Liver (tissue), 8 donors: ENCODE measurements at regions not wholly inside any gene's neighbourhood (a gene's known extent, or its start where the extent isn't known, plus 50 kb on each side); places are given as distances from the start of the nearest gene placed in this dataset.

Experiments
- DNase-seq: peaks from one replicate; pipeline ENCODE4 v3.0.0-alpha.2; 2017; ENCODE audit warnings: low spot score
- H3K27ac ChIP-seq, 2 donors: one replicate each; pipeline ENCODE4 v1.7.0; 2013; ENCODE audit warnings: inconsistent platforms in 2 of 2, low read length in 2 of 2, control low read depth in 1 of 2, low read depth in 1 of 2, mild to moderate bottlenecking in 1 of 2
- H3K27me3 ChIP-seq, 4 donors: one replicate each; pipeline versions ENCODE4 v1.6.1 to v1.7.0; 2013; ENCODE audit warnings: low read length in 3 of 4, inconsistent platforms in 1 of 4, mild to moderate bottlenecking in 1 of 4, moderate library complexity in 1 of 4; ENCODE audit not compliant: control insufficient read depth in 4 of 4, insufficient read depth in 4 of 4
- H3K36me3 ChIP-seq, 4 donors: one replicate each; pipeline versions ENCODE4 v1.6.1 to v1.7.0; 2013; ENCODE audit warnings: low read length in 3 of 4, mild to moderate bottlenecking in 3 of 4, low read depth in 1 of 4, moderate library complexity in 1 of 4; ENCODE audit not compliant: control insufficient read depth in 4 of 4, insufficient read depth in 3 of 4
- H3K4me1 ChIP-seq, 4 donors: one replicate each; pipeline versions ENCODE4 v1.6.1 to v1.7.0; 2013; ENCODE audit warnings: low read length in 3 of 4, mild to moderate bottlenecking in 3 of 4, moderate library complexity in 1 of 4; ENCODE audit not compliant: control insufficient read depth in 4 of 4, insufficient read depth in 4 of 4
- H3K4me3 ChIP-seq, 3 donors: one replicate each; pipeline versions ENCODE4 v1.6.1 to v1.7.0; 2013; ENCODE audit warnings: low read length in 3 of 3, control low read depth in 1 of 3, low read depth in 1 of 3, mild to moderate bottlenecking in 1 of 3
- H3K9ac ChIP-seq, 2 donors: one replicate each; pipeline ENCODE4 v1.7.0; 2013; ENCODE audit warnings: low read length in 2 of 2, mild to moderate bottlenecking in 2 of 2, moderate library complexity in 2 of 2, control low read depth in 1 of 2, low read depth in 1 of 2
- H3K9me3 ChIP-seq, 4 donors: one replicate each; pipeline versions ENCODE4 v1.6.1 to v1.7.0; 2013; ENCODE audit warnings: low read length in 3 of 4; ENCODE audit not compliant: control insufficient read depth in 4 of 4
- EGR1 ChIP-seq, 2 donors: IDR thresholded peaks; 2 replicates each; pipeline ENCODE4 v1.6.1; 2016 to 2018; ENCODE audit warnings: antibody characterized with exemption in 2 of 2, low read depth in 2 of 2
- FOXA1 ChIP-seq: IDR thresholded peaks from 2 replicates; pipeline ENCODE4 v1.6.1; 2016; ENCODE audit warnings: antibody characterized with exemption
- FOXA2 ChIP-seq: IDR thresholded peaks from 2 replicates; pipeline ENCODE4 v1.6.1; 2016; ENCODE audit warnings: antibody characterized with exemption
- GABPA ChIP-seq, 2 donors: IDR thresholded peaks in 1 of 2; conservative IDR thresholded peaks in 1 of 2; 2 replicates each; pipeline ENCODE4 v1.6.1; 2016; ENCODE audit warnings: antibody characterized with exemption in 2 of 2, mild to moderate bottlenecking in 1 of 2, moderate library complexity in 1 of 2
- HNF4A ChIP-seq, 2 donors: conservative IDR thresholded peaks; 2 replicates each; pipeline ENCODE4 v1.6.1; 2016; ENCODE audit warnings: antibody characterized with exemption in 2 of 2, mild to moderate bottlenecking in 2 of 2
- HNF4G ChIP-seq: IDR thresholded peaks from 2 replicates; pipeline ENCODE4 v1.6.1; 2016; ENCODE audit warnings: antibody characterized with exemption
- JUND ChIP-seq, 2 donors: IDR thresholded peaks; 2 replicates each; pipeline ENCODE4 v1.6.1; 2016; ENCODE audit warnings: antibody characterized with exemption in 2 of 2
- NR2F2 ChIP-seq: IDR thresholded peaks from 2 replicates; pipeline ENCODE4 v1.6.1; 2016; ENCODE audit warnings: antibody characterized with exemption
- RAD21 ChIP-seq, 2 donors: IDR thresholded peaks; 2 replicates each; pipeline ENCODE4 v1.6.1; 2016; ENCODE audit warnings: antibody characterized with exemption in 2 of 2, mild to moderate bottlenecking in 2 of 2
- RXRA ChIP-seq, 2 donors: IDR thresholded peaks; 2 replicates each; pipeline ENCODE4 v1.6.1; 2017 to 2018; ENCODE audit warnings: antibody characterized with exemption in 2 of 2, mild to moderate bottlenecking in 1 of 2
- SP1 ChIP-seq: IDR thresholded peaks from 2 replicates; pipeline ENCODE4 v1.6.1; 2018; ENCODE audit warnings: antibody characterized with exemption, mild to moderate bottlenecking
- TAF1 ChIP-seq: conservative IDR thresholded peaks from 2 replicates; pipeline ENCODE4 v1.6.1; 2016; ENCODE audit warnings: antibody characterized with exemption, mild to moderate bottlenecking
- YY1 ChIP-seq: IDR thresholded peaks from 2 replicates; pipeline ENCODE4 v1.6.1; 2016; ENCODE audit warnings: antibody characterized with exemption, mild to moderate bottlenecking
- WGBS: extraction: QIAGEN DNeasy Blood & Tissue Kit; methylation state at CpG from one replicate; pipeline ENCODE4 v1.1.7; 2013; 5-methylcytosine and 5-hydroxymethylcytosine counted together
- TF ChIP-seq, protein P1 (sequence below): IDR thresholded peaks from 2 replicates; pipeline ENCODE4 v1.6.1; 2016; ENCODE audit warnings: antibody characterized with exemption
- TF ChIP-seq, protein P2 (sequence below): IDR thresholded peaks from 2 replicates; pipeline ENCODE4 v1.6.1; 2016; ENCODE audit warnings: antibody characterized with exemption
- TF ChIP-seq, protein P3 (sequence below): fragments of 150-350 bp; IDR thresholded peaks from 2 replicates; pipeline ENCODE4 v1.5.1; 2017; ENCODE audit warnings: improper control_type of control experiment, low read depth, low read length; ENCODE audit not compliant: missing input control
- TF ChIP-seq, protein P4 (sequence below): IDR thresholded peaks from 2 replicates; pipeline ENCODE4 v1.6.1; 2016; ENCODE audit warnings: antibody characterized with exemption
- TF ChIP-seq, protein P5 (sequence below): IDR thresholded peaks from 2 replicates; pipeline ENCODE4 v1.6.1; 2016; ENCODE audit warnings: antibody characterized with exemption, mild to moderate bottlenecking
- donor health status: healthy.
- donor health status: healthy.
- donor health status: healthy.
- donor health status: healthy.
- donor health status: healthy.

DNA sequence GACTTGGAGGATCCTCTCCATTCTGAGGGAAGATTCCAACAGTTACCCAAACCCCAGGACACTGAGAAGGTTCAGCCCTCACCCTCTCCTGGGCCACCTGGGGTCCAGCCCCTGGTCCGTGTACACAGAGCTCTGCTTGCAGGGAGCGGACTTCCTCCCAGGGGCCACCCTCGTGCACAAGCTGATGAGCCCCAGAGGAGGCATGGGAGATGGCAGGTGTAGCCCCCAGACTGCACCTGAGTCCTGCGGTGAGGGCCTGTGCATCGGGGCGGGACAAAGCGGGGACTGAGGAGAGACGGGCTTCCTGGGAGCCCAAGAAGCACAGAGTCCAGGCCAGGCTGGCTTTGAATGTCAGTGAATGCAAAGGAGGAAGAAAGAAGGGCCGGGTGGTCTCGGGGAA is 1374.9 kb downstream of the BRD1 start:
- no peaks in the 10 kb centered on the region for H3K27me3 ChIP-seq
- no peak overlapping the region for H3K9ac ChIP-seq
- H3K27ac ChIP-seq, result no peak overlapping the region
- H3K4me3 ChIP-seq, result no peak overlapping the region
- H3K9me3 ChIP-seq, result no peaks in the 10 kb centered on the region
- no peaks in the 10 kb centered on the region for H3K36me3 ChIP-seq
- DNase-seq, result no peak
- TF ChIP-seq SP1 (no peak), NR2F2 (no peak), TAF1 (no peak)
- TF ChIP-seq, protein P1, sequence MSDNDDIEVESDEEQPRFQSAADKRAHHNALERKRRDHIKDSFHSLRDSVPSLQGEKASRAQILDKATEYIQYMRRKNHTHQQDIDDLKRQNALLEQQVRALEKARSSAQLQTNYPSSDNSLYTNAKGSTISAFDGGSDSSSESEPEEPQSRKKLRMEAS, result no peak
- WGBS, result 79% methylated on average over 10 of the region's 10 CpGs
- no peaks in the 10 kb centered on the region for H3K4me1 ChIP-seq

DNA sequence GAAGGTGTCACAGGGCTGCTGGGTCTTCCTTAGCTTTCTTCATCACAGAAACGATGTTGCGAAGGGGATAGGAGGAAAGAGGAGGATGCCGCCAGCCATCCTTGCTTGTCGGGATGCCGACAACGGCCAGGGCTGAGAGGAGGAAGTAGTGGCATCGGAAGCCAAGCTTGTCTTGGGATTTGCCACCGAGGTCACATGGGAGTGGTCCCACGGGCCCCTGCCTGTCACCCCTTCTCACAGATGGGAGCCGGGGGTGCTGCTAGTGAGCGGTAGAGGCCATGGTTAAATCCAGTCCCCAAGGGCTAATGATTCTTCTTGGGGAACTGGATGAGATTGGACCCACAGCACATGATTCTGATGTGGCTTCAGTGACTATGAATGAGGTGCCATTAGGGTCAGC is 1375.8 kb downstream of the BRD1 start:
- DNase-seq, result no peak
- Histone ChIP-seq H3K4me1 (no peaks in the 10 kb centered on the region), H3K4me3 (no peak overlapping the region), H3K36me3 (no peaks in the 10 kb centered on the region), H3K27ac (no peak overlapping the region), H3K9me3 (no peaks in the 10 kb centered on the region), H3K27me3 (no peaks in the 10 kb centered on the region), H3K9ac (no peak overlapping the region)
- TF ChIP-seq, protein P2, sequence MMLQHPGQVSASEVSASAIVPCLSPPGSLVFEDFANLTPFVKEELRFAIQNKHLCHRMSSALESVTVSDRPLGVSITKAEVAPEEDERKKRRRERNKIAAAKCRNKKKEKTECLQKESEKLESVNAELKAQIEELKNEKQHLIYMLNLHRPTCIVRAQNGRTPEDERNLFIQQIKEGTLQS, result no peak
- TF ChIP-seq SP1 (no peak), NR2F2 (no peak), RAD21 (IDR thresholded peaks at IDR 0.05) (no peak), TAF1 (no peak), JUND (IDR thresholded peaks at IDR 0.05) (no peak), FOXA2 (no peak), GABPA (IDR thresholded peaks at IDR 0.05 in 1 of 2, conservative IDR thresholded peaks at IDR 0.05 in 1 of 2) (no peak), EGR1 (IDR thresholded peaks at IDR 0.05; ENCODE audit: low read depth in 2 of 2) (no peak), HNF4G (no peak), HNF4A (conservative IDR thresholded peaks at IDR 0.05) (no peak), FOXA1 (no peak), RXRA (IDR thresholded peaks at IDR 0.05) (no peak), YY1 (no peak)
- TF ChIP-seq, protein P1, result no peak
- TF ChIP-seq, protein P3, sequence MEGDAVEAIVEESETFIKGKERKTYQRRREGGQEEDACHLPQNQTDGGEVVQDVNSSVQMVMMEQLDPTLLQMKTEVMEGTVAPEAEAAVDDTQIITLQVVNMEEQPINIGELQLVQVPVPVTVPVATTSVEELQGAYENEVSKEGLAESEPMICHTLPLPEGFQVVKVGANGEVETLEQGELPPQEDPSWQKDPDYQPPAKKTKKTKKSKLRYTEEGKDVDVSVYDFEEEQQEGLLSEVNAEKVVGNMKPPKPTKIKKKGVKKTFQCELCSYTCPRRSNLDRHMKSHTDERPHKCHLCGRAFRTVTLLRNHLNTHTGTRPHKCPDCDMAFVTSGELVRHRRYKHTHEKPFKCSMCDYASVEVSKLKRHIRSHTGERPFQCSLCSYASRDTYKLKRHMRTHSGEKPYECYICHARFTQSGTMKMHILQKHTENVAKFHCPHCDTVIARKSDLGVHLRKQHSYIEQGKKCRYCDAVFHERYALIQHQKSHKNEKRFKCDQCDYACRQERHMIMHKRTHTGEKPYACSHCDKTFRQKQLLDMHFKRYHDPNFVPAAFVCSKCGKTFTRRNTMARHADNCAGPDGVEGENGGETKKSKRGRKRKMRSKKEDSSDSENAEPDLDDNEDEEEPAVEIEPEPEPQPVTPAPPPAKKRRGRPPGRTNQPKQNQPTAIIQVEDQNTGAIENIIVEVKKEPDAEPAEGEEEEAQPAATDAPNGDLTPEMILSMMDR, result no peak
- TF ChIP-seq, protein P4, sequence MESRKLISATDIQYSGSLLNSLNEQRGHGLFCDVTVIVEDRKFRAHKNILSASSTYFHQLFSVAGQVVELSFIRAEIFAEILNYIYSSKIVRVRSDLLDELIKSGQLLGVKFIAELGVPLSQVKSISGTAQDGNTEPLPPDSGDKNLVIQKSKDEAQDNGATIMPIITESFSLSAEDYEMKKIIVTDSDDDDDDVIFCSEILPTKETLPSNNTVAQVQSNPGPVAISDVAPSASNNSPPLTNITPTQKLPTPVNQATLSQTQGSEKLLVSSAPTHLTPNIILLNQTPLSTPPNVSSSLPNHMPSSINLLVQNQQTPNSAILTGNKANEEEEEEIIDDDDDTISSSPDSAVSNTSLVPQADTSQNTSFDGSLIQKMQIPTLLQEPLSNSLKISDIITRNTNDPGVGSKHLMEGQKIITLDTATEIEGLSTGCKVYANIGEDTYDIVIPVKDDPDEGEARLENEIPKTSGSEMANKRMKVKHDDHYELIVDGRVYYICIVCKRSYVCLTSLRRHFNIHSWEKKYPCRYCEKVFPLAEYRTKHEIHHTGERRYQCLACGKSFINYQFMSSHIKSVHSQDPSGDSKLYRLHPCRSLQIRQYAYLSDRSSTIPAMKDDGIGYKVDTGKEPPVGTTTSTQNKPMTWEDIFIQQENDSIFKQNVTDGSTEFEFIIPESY, result no peak
- TF ChIP-seq, protein P5, sequence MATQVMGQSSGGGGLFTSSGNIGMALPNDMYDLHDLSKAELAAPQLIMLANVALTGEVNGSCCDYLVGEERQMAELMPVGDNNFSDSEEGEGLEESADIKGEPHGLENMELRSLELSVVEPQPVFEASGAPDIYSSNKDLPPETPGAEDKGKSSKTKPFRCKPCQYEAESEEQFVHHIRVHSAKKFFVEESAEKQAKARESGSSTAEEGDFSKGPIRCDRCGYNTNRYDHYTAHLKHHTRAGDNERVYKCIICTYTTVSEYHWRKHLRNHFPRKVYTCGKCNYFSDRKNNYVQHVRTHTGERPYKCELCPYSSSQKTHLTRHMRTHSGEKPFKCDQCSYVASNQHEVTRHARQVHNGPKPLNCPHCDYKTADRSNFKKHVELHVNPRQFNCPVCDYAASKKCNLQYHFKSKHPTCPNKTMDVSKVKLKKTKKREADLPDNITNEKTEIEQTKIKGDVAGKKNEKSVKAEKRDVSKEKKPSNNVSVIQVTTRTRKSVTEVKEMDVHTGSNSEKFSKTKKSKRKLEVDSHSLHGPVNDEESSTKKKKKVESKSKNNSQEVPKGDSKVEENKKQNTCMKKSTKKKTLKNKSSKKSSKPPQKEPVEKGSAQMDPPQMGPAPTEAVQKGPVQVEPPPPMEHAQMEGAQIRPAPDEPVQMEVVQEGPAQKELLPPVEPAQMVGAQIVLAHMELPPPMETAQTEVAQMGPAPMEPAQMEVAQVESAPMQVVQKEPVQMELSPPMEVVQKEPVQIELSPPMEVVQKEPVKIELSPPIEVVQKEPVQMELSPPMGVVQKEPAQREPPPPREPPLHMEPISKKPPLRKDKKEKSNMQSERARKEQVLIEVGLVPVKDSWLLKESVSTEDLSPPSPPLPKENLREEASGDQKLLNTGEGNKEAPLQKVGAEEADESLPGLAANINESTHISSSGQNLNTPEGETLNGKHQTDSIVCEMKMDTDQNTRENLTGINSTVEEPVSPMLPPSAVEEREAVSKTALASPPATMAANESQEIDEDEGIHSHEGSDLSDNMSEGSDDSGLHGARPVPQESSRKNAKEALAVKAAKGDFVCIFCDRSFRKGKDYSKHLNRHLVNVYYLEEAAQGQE, result no peak
- 77% methylated on average over 11 of the region's 11 CpGs for WGBS
